ENCODE measurements at regions not wholly inside any gene's neighbourhood (a gene's known extent, or its start where the extent isn't known, plus 50 kb on each side); places are given as distances from the start of the nearest gene placed in this dataset.

DNA sequence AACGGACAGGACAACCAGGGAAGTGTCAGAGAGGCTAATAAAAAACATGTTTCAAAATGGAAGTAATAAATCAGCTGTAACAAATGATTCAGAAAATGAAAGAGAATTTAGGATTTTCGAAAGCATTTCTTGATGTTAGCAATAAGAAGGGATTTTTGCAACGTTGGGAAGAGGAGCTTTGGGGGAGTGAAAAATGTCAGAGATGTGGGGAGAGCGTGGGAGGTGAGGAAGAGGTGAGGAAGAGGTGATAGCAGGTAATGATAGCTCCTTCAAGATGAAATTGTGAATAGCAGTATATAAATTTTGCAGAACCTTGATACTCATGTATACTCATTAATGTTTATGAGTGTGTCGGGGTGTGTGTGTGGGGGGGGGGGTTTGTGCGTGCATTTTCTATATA is 76.2 kb upstream of the COX10 start:
- TF ChIP-seq, protein P1, sequence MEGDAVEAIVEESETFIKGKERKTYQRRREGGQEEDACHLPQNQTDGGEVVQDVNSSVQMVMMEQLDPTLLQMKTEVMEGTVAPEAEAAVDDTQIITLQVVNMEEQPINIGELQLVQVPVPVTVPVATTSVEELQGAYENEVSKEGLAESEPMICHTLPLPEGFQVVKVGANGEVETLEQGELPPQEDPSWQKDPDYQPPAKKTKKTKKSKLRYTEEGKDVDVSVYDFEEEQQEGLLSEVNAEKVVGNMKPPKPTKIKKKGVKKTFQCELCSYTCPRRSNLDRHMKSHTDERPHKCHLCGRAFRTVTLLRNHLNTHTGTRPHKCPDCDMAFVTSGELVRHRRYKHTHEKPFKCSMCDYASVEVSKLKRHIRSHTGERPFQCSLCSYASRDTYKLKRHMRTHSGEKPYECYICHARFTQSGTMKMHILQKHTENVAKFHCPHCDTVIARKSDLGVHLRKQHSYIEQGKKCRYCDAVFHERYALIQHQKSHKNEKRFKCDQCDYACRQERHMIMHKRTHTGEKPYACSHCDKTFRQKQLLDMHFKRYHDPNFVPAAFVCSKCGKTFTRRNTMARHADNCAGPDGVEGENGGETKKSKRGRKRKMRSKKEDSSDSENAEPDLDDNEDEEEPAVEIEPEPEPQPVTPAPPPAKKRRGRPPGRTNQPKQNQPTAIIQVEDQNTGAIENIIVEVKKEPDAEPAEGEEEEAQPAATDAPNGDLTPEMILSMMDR (IDR thresholded peaks at IDR 0.05): no peak
- TF ChIP-seq EP300 (IDR thresholded peaks at IDR 0.05): no peak

Data from esophagus muscularis mucosa (tissue), 3 donors.